GM12873 (cell line): ENCODE measurements at regions not wholly inside any gene's neighbourhood (a gene's known extent, or its start where the extent isn't known, plus 50 kb on each side); places are given as distances from the start of the nearest gene placed in this dataset.

ENCODE experiments used
- CTCF ChIP-seq: IDR thresholded peaks from 2 replicates; pipeline ENCODE4 v1.5.1; 2012; ENCODE audit warnings: low read depth, mild to moderate bottlenecking, moderate library complexity, low read length, control low read depth; ENCODE audit not compliant: insufficient read depth; ENCODE audit errors: missing control alignments

GRCh38 chr18:52236131-52236530, 103.9 kb upstream of the DCC start:
- no peak for TF ChIP-seq CTCF

GRCh38 chr18:52237551-52237950, 102.4 kb upstream of the DCC start:
- TF ChIP-seq CTCF, result no peak

- no peak for TF ChIP-seq CTCF
Observed at GRCh38 chr18:52242711-52243110, 97.3 kb upstream of the DCC start.

GRCh38 chr18:52244658-52245057, 95.3 kb upstream of the DCC start:
- TF ChIP-seq CTCF, result no peak

GRCh38 chr18:52254367-52254766, 85.6 kb upstream of the DCC start:
- TF ChIP-seq CTCF, result no peak

- TF ChIP-seq CTCF, result no peak
Observed at GRCh38 chr18:52275817-52276216, 64.2 kb upstream of the DCC start.

GRCh38 chr18:52277785-52278184, 62.2 kb upstream of the DCC start:
- no peak for TF ChIP-seq CTCF
